A549 (cell line): ENCODE measurements at regions not wholly inside any gene's neighbourhood (a gene's known extent, or its start where the extent isn't known, plus 50 kb on each side); places are given as distances from the start of the nearest gene placed in this dataset.

Source experiments
- ATAC-seq, 2 experiments: fragments of 200-7000 bp in 1 of 2; fragments of >200 bp in 1 of 2; cut with Nextera tagmentation in 1 of 2; cut with Tn5 transposase in 1 of 2; 3 replicates each; pipeline versions ENCODE4 v1.8.0 to v1.9.1; 2018 to 2020; ENCODE audit warnings: mild to moderate bottlenecking in 1 of 2, moderate library complexity in 1 of 2
- CTCF ChIA-PET: fragments of 300-600 bp; sonication (Branson Sonifier 250); formaldehyde crosslinking; extraction: SDS; loops from one replicate; lab custom pipeline; 2021; ENCODE audit warnings: antibody characterized with exemption, inconsistent platforms; lab: Yijun Ruan, JAX
- POLR2A ChIA-PET: fragments of 350-600 bp; formaldehyde crosslinking; extraction: SDS; loops from one replicate; lab custom pipeline; 2021; ENCODE audit warnings: antibody characterized with exemption, inconsistent platforms; lab: Yijun Ruan, JAX
- DNase-seq, 2 experiments: peaks; one replicate each; pipeline versions ENCODE4 v3.0.0 to v3.0.0-alpha.2; 2011 to 2016; ENCODE audit warnings: low read depth in 1 of 2, low spot score in 1 of 2
- FAIRE-seq: peaks from 2 replicates; lab custom pipeline; 2011; peaks lifted over from hg19 to GRCh38; lab: Jason Lieb, UNC
- H3K27ac ChIP-seq, 2 experiments: fragments of >200 bp; sonication (Bioruptor Twin); formaldehyde crosslinking; 3 replicates each; pipeline ENCODE4 v1.5.1; 2016 to 2017
- H3K4me1 ChIP-seq: fragments of >200 bp; sonication (Bioruptor Twin); formaldehyde crosslinking; 3 replicates; pipeline ENCODE4 v1.6.1; 2016
- H3K4me2 ChIP-seq: fragments of >200 bp; sonication (Bioruptor Twin); formaldehyde crosslinking; 3 replicates; pipeline ENCODE4 v1.6.1; 2016
- H3K4me3 ChIP-seq: fragments of >200 bp; sonication (Bioruptor Twin); formaldehyde crosslinking; 3 replicates; pipeline ENCODE4 v1.5.1; 2016
- H3K9me3 ChIP-seq: fragments of >200 bp; sonication (Bioruptor Twin); formaldehyde crosslinking; 3 replicates; pipeline ENCODE4 v1.6.1; 2016
- ATOH8 ChIP-seq: fragments of 250-450 bp; sonication (Bioruptor Pico); IDR thresholded peaks from 2 replicates; pipeline ENCODE4 v1.5.0; 2020; ENCODE audit warnings: low read depth, mild to moderate bottlenecking, moderate library complexity
- CBX2 ChIP-seq: fragments of 200-600 bp; sonication (generic); IDR thresholded peaks from 2 replicates; pipeline ENCODE4 v1.6.1; 2016; ENCODE audit warnings: low read depth, mild to moderate bottlenecking, borderline replicate concordance
- CBX8 ChIP-seq: fragments of 200-600 bp; sonication (generic); IDR thresholded peaks from 2 replicates; pipeline ENCODE4 v1.6.1; 2016
- CHD2 ChIP-seq: fragments of 150-350 bp; IDR thresholded peaks from 2 replicates; pipeline ENCODE4 v1.6.1; 2014; ENCODE audit warnings: low read length; ENCODE audit not compliant: partially characterized antibody
- CHD4 ChIP-seq: fragments of 200-600 bp; sonication (generic); IDR thresholded peaks from 2 replicates; pipeline ENCODE4 v1.6.1; 2016; ENCODE audit warnings: antibody characterized with exemption, mild to moderate bottlenecking, borderline replicate concordance
- CTCF ChIP-seq: fragments of >200 bp; sonication (Bioruptor Twin); formaldehyde crosslinking; IDR thresholded peaks from 3 replicates; pipeline ENCODE4 v1.5.1; 2016
- ELK1 ChIP-seq: fragments of 150-350 bp; IDR thresholded peaks from 2 replicates; pipeline ENCODE4 v1.6.1; 2014; ENCODE audit warnings: low read depth, mild to moderate bottlenecking, low read length
- HDAC2 ChIP-seq: fragments of 200-600 bp; sonication (generic); IDR thresholded peaks from 2 replicates; pipeline ENCODE4 v1.6.1; 2016
- HES2 ChIP-seq: fragments of >200 bp; sonication (Bioruptor Twin); formaldehyde crosslinking; IDR thresholded peaks from 2 replicates; pipeline ENCODE4 v1.6.1; 2016
- HOXA7 ChIP-seq: fragments of 250-450 bp; sonication (Bioruptor Pico); IDR thresholded peaks from 2 replicates; pipeline ENCODE4 v1.5.0; 2020; ENCODE audit warnings: mild to moderate bottlenecking, moderate library complexity
- JUN ChIP-seq, 2 experiments: fragments of >200 bp; sonication (Bioruptor Twin); formaldehyde crosslinking; IDR thresholded peaks; 2 replicates in 1 of 2; 3 replicates in 1 of 2; pipeline ENCODE4 v1.6.1; 2016 to 2017
- KDM1A ChIP-seq: fragments of 200-600 bp; sonication (generic); IDR thresholded peaks from 2 replicates; pipeline ENCODE4 v1.6.1; 2016; ENCODE audit warnings: low read depth, mild to moderate bottlenecking
- KDM5A ChIP-seq: fragments of 200-600 bp; sonication (generic); IDR thresholded peaks from 2 replicates; pipeline ENCODE4 v1.6.1; 2016; ENCODE audit warnings: antibody characterized with exemption, mild to moderate bottlenecking
- NPAS2 ChIP-seq: fragments of 250-450 bp; sonication (Bioruptor Pico); IDR thresholded peaks from 2 replicates; pipeline ENCODE4 v1.8.0; 2022; ENCODE audit warnings: mild to moderate bottlenecking, moderate library complexity, borderline replicate concordance
- NR3C1 ChIP-seq: fragments of >200 bp; sonication (Bioruptor Twin); formaldehyde crosslinking; IDR thresholded peaks from 3 replicates; pipeline ENCODE4 v1.6.1; 2017
- RCOR1 ChIP-seq: fragments of 150-350 bp; IDR thresholded peaks from 2 replicates; pipeline ENCODE4 v1.6.1; 2014; ENCODE audit warnings: antibody characterized with exemption, low read length, low read depth
- REST ChIP-seq: fragments of 200-600 bp; sonication (generic); IDR thresholded peaks from 2 replicates; pipeline ENCODE4 v1.6.1; 2016; ENCODE audit warnings: antibody characterized with exemption, mild to moderate bottlenecking, moderate library complexity
- RFX5 ChIP-seq: fragments of 450-650 bp; IDR thresholded peaks from 2 replicates; pipeline ENCODE4 v1.7.1; 2014; ENCODE audit warnings: antibody characterized with exemption, mild to moderate bottlenecking, moderate library complexity
- SREBF2 ChIP-seq: fragments of 450-650 bp; IDR thresholded peaks from 2 replicates; pipeline ENCODE4 v1.6.1; 2014; ENCODE audit warnings: mild to moderate bottlenecking, moderate library complexity
- TFCP2L1 ChIP-seq: fragments of 250-450 bp; sonication (Bioruptor Pico); IDR thresholded peaks from 2 replicates; pipeline ENCODE4 v1.5.0; 2021; ENCODE audit warnings: mild to moderate bottlenecking
- TP53 ChIP-seq: fragments of 250-450 bp; sonication (Bioruptor Pico); IDR thresholded peaks from 2 replicates; pipeline ENCODE4 v1.5.0; 2021; ENCODE audit warnings: mild to moderate bottlenecking, moderate library complexity
- USF2 ChIP-seq: fragments of 450-650 bp; IDR thresholded peaks from 2 replicates; pipeline ENCODE4 v1.6.1; 2014; ENCODE audit warnings: antibody characterized with exemption
- ZC3H11A ChIP-seq: fragments of 450-650 bp; IDR thresholded peaks from 2 replicates; pipeline ENCODE4 v1.6.1; 2014; ENCODE audit warnings: antibody characterized with exemption, mild to moderate bottlenecking
- ZSCAN20 ChIP-seq: fragments of 250-450 bp; sonication (Bioruptor Pico); IDR thresholded peaks from 2 replicates; pipeline ENCODE4 v1.8.0; 2022; ENCODE audit warnings: mild to moderate bottlenecking, moderate library complexity
- WGBS: methylation state at CpG from one replicate; pipeline ENCODE4 v1.1.6; 2017; ENCODE audit errors: missing lambda C conversion rate; 5-methylcytosine and 5-hydroxymethylcytosine counted together

- no peak overlapping the region for H3K4me3 ChIP-seq
- H3K27ac ChIP-seq, result no peak overlapping the region
- TF ChIP-seq NR3C1 (no peak), TFCP2L1 (CRISPR knock-in tag) (no peak), REST (no peak), ATOH8 (no peak), CHD2 (no peak), USF2 (no peak), ZSCAN20 (CRISPR knock-in tag) (no peak)
- ChIA-PET POLR2A (no interaction called here), CTCF (interaction anchor here (0.9 to 3.0 kb wide), 4 partner anchors 15 to 434 kb away, joined by 3 to 31 read pairs (median 6); partner anchors contain the start of gene OR51D1)
- ATAC-seq (no peak), DNase-seq (no peak), FAIRE-seq (no peak)
- no peaks in the 10 kb centered on the region for H3K9me3 ChIP-seq
- no peak overlapping the region for H3K4me2 ChIP-seq
- no peaks in the 10 kb centered on the region for H3K4me1 ChIP-seq
Measured at GRCh38 chr11:4202749-4203148, 108.2 kb downstream of the RRM1 start.

- Histone ChIP-seq H3K4me1 (no peaks in the 10 kb centered on the region), H3K4me3 (no peak overlapping the region), H3K9me3 (no peaks in the 10 kb centered on the region), H3K4me2 (no peak overlapping the region), H3K27ac (no peak overlapping the region)
- no peak for ATAC-seq
- CTCF ChIA-PET, result interaction anchor here (1.1 kb wide), 1 partner anchor 10 kb away, joined by 5 read pairs; no protein-coding TSS in a partner anchor
- WGBS, result 28% methylated on average over 2 of the region's 2 CpGs
- POLR2A ChIA-PET, result no interaction called here
- no peak for DNase-seq
- TF ChIP-seq TP53 (no peak), RCOR1 (no peak), CBX2 (no peak)
- no peak for FAIRE-seq
Measured at GRCh38 chr11:4197112-4197511, 102.5 kb downstream of the RRM1 start.

- H3K27ac ChIP-seq, result no peak overlapping the region
- no peak for TF ChIP-seq CHD4
- no peak for TF ChIP-seq JUN (IDR thresholded peaks at IDR 0.05)
- no peak for TF ChIP-seq KDM1A
- no peak for TF ChIP-seq RFX5
- no peak for TF ChIP-seq TFCP2L1 (CRISPR knock-in tag)
- TF ChIP-seq CHD2, result no peak
- no peak for TF ChIP-seq HDAC2
- TF ChIP-seq, all 56 proteins: peak for 0
- no peak overlapping the region for H3K4me2 ChIP-seq
- DNase-seq (no peak), FAIRE-seq (no peak), ATAC-seq (no peak)
- WGBS, result 8% methylated on average over 2 of the region's 2 CpGs
- ChIA-PET CTCF (interaction anchor here (1.0 kb wide), 1 partner anchor 9 kb away, joined by 3 read pairs; no protein-coding TSS in a partner anchor), POLR2A (no interaction called here)
- no peaks in the 10 kb centered on the region for H3K4me1 ChIP-seq
- no peak overlapping the region for H3K4me3 ChIP-seq
- H3K9me3 ChIP-seq, result no peaks in the 10 kb centered on the region
Measured at GRCh38 chr11:4195909-4196308, 101.3 kb downstream of the RRM1 start.

GRCh38 chr11:4194889-4195288, 100.3 kb downstream of the RRM1 start:
- DNase-seq (no peak), ATAC-seq (no peak), FAIRE-seq (no peak)
- H3K9me3 ChIP-seq, result no peaks in the 10 kb centered on the region
- WGBS, result 44% methylated on average over 1 of the region's 1 CpG
- H3K27ac ChIP-seq, result no peak overlapping the region
- H3K4me3 ChIP-seq, result no peak overlapping the region
- CTCF ChIA-PET, result interaction anchor here (1.0 kb wide), 1 partner anchor 8 kb away, joined by 3 read pairs; no protein-coding TSS in a partner anchor
- no peak overlapping the region for H3K4me2 ChIP-seq
- H3K4me1 ChIP-seq, result no peaks in the 10 kb centered on the region
- POLR2A ChIA-PET, result no interaction called here
- no peak for TF ChIP-seq HES2
- TF ChIP-seq RFX5, result no peak
- no peak for TF ChIP-seq SREBF2
- no peak for TF ChIP-seq ZC3H11A
- no peak for TF ChIP-seq TFCP2L1 (CRISPR knock-in tag)
- TF ChIP-seq ELK1, result no peak
- no peak for TF ChIP-seq HOXA7 (CRISPR knock-in tag)
- no peak for TF ChIP-seq KDM5A
- TF ChIP-seq NPAS2 (CRISPR knock-in tag), result no peak
- no peak for TF ChIP-seq HDAC2
- no peak for TF ChIP-seq CTCF
- no peak for TF ChIP-seq CBX8
